ENCODE measurements at regions not wholly inside any gene's neighbourhood (a gene's known extent, or its start where the extent isn't known, plus 50 kb on each side); places are given as distances from the start of the nearest gene placed in this dataset.

- TF ChIP-seq POLR2A (IDR thresholded peaks at IDR 0.05) (no peak), CTCF (IDR thresholded peaks at IDR 0.05) (no peak)
These were observed 356.4 kb downstream of the KIF16B start for GRCh38 chr20:16216914-16217230.
